SK-N-SH treated with all-trans-retinoic acid at 6 μM for 48 hours (cell line): ENCODE measurements at regions not wholly inside any gene's neighbourhood (a gene's known extent, or its start where the extent isn't known, plus 50 kb on each side); places are given as distances from the start of the nearest gene placed in this dataset.

Source experiments
- ATAC-seq: fragments of 200-7000 bp; cut with Tn5 transposase; 3 replicates; pipeline ENCODE4 v1.9.1; 2020; ENCODE audit warnings: mild to moderate bottlenecking, moderate library complexity
- ARNTL ChIP-seq: fragments of 450-650 bp; formaldehyde crosslinking; IDR thresholded peaks from 2 replicates; pipeline ENCODE4 v1.5.0; 2020; ENCODE audit warnings: low read depth, mild to moderate bottlenecking, moderate library complexity, borderline replicate concordance
- BACH2 ChIP-seq: fragments of 250-450 bp; sonication (Bioruptor Pico); IDR thresholded peaks from 2 replicates; pipeline ENCODE4 v1.9.0; 2021; ENCODE audit warnings: mild to moderate bottlenecking, borderline replicate concordance
- CREB5 ChIP-seq: fragments of 250-450 bp; sonication (Bioruptor Pico); IDR thresholded peaks from 2 replicates; pipeline ENCODE4 v1.5.1; 2020; ENCODE audit warnings: low read depth, mild to moderate bottlenecking, moderate library complexity
- CSDC2 ChIP-seq: fragments of 250-450 bp; sonication (Bioruptor Pico); IDR thresholded peaks from 2 replicates; pipeline ENCODE4 v1.5.0; 2020; ENCODE audit warnings: mild to moderate bottlenecking, moderate library complexity
- CSRNP3 ChIP-seq: fragments of 250-450 bp; sonication (Bioruptor Pico); IDR thresholded peaks from 2 replicates; pipeline ENCODE4 v1.5.1; 2021; ENCODE audit warnings: mild to moderate bottlenecking, moderate library complexity
- ESRRG ChIP-seq: fragments of 250-450 bp; sonication (Bioruptor Pico); IDR thresholded peaks from 2 replicates; pipeline ENCODE4 v1.6.1; 2021; ENCODE audit warnings: mild to moderate bottlenecking
- GLIS3 ChIP-seq: fragments of 250-450 bp; sonication (Bioruptor Pico); IDR thresholded peaks from 2 replicates; pipeline ENCODE4 v1.5.0; 2020; ENCODE audit warnings: mild to moderate bottlenecking, moderate library complexity
- ISL1 ChIP-seq: fragments of 250-450 bp; sonication (Bioruptor Pico); IDR thresholded peaks from 2 replicates; pipeline ENCODE4 v2.1.2; 2022; ENCODE audit warnings: mild to moderate bottlenecking, moderate library complexity
- OSR1 ChIP-seq: fragments of 250-450 bp; sonication (Bioruptor Pico); IDR thresholded peaks from 2 replicates; pipeline ENCODE4 v1.8.0; 2022; ENCODE audit warnings: moderate library complexity, mild to moderate bottlenecking, inconsistent platforms
- PATZ1 ChIP-seq: fragments of 250-450 bp; sonication (Bioruptor Pico); IDR thresholded peaks from 2 replicates; pipeline ENCODE4 v1.8.0; 2020; ENCODE audit warnings: mild to moderate bottlenecking, moderate library complexity, borderline replicate concordance
- POU6F1 ChIP-seq: fragments of 250-450 bp; sonication (Bioruptor Pico); IDR thresholded peaks from 2 replicates; pipeline ENCODE4 v1.8.0; 2021; ENCODE audit warnings: low read depth, mild to moderate bottlenecking, moderate library complexity, borderline replicate concordance
- PPARA ChIP-seq: fragments of 250-450 bp; sonication (Bioruptor Pico); IDR thresholded peaks from 2 replicates; pipeline ENCODE4 v1.5.0; 2020; ENCODE audit warnings: mild to moderate bottlenecking, borderline replicate concordance
- RARB ChIP-seq: fragments of 250-450 bp; sonication (Bioruptor Pico); IDR thresholded peaks from 2 replicates; pipeline ENCODE4 v1.8.0; 2021; ENCODE audit warnings: mild to moderate bottlenecking, moderate library complexity
- SNAI2 ChIP-seq: fragments of 250-450 bp; sonication (Bioruptor Pico); IDR thresholded peaks from 2 replicates; pipeline ENCODE4 v1.5.0; 2020; ENCODE audit warnings: mild to moderate bottlenecking, moderate library complexity
- TCF4 ChIP-seq: fragments of 250-450 bp; sonication (Bioruptor Pico); IDR thresholded peaks from 2 replicates; pipeline ENCODE4 v1.8.0; 2021; ENCODE audit warnings: mild to moderate bottlenecking, moderate library complexity, borderline replicate concordance
- TOX ChIP-seq: fragments of 250-450 bp; sonication (Bioruptor Pico); IDR thresholded peaks from 2 replicates; pipeline ENCODE4 v1.8.0; 2021; ENCODE audit warnings: mild to moderate bottlenecking, moderate library complexity, borderline replicate concordance
- TSHZ2 ChIP-seq: fragments of 250-450 bp; sonication (Bioruptor Pico); IDR thresholded peaks from 2 replicates; pipeline ENCODE4 v1.5.0; 2020; ENCODE audit warnings: mild to moderate bottlenecking, moderate library complexity
- ZFP3 ChIP-seq: fragments of 250-450 bp; sonication (Bioruptor Pico); IDR thresholded peaks from 2 replicates; pipeline ENCODE4 v1.5.0; 2020; ENCODE audit warnings: mild to moderate bottlenecking, moderate library complexity
- ZNF70 ChIP-seq: fragments of 450-650 bp; formaldehyde crosslinking; IDR thresholded peaks from 2 replicates; pipeline ENCODE4 v1.5.0; 2020; ENCODE audit warnings: mild to moderate bottlenecking, moderate library complexity
- ZNF8 ChIP-seq: fragments of 450-650 bp; formaldehyde crosslinking; IDR thresholded peaks from 2 replicates; pipeline ENCODE4 v1.5.0; 2020; ENCODE audit warnings: mild to moderate bottlenecking, moderate library complexity

GRCh38 chr2:128710242-128710641 is 391.6 kb upstream of the HS6ST1 start:
- no peak for ATAC-seq
- no peak for TF ChIP-seq ZNF70
- no peak for TF ChIP-seq RARB
- no peak for TF ChIP-seq TOX (CRISPR knock-in tag)
- TF ChIP-seq PPARA, result no peak
- TF ChIP-seq OSR1 (CRISPR knock-in tag), result no peak
- TF ChIP-seq ESRRG (CRISPR knock-in tag), result no peak
- no peak for TF ChIP-seq CSRNP3
- no peak for TF ChIP-seq ZFP3 (CRISPR knock-in tag)
- TF ChIP-seq ZNF8 (CRISPR knock-in tag), result no peak
- no peak for TF ChIP-seq TSHZ2
- TF ChIP-seq SNAI2 (CRISPR knock-in tag), result no peak

GRCh38 chr2:128710729-128711128 is 392.1 kb upstream of the HS6ST1 start:
- ATAC-seq, result no peak
- TF ChIP-seq GLIS3 (CRISPR knock-in tag) (no peak), ARNTL (no peak), BACH2 (CRISPR knock-in tag) (no peak), ZNF8 (CRISPR knock-in tag) (no peak), PPARA (no peak), RARB (no peak), TCF4 (no peak)

- TF ChIP-seq TSHZ2 (no peak), ESRRG (CRISPR knock-in tag) (no peak), ISL1 (CRISPR knock-in tag) (no peak), PATZ1 (no peak), RARB (no peak), ZFP3 (CRISPR knock-in tag) (no peak), TCF4 (no peak), POU6F1 (CRISPR knock-in tag) (no peak), GLIS3 (CRISPR knock-in tag) (no peak), TOX (CRISPR knock-in tag) (no peak), BACH2 (CRISPR knock-in tag) (no peak), CREB5 (CRISPR knock-in tag) (no peak), OSR1 (CRISPR knock-in tag) (no peak), CSDC2 (CRISPR knock-in tag) (no peak)
- ATAC-seq, result no peak
These were observed 395.6 kb upstream of the HS6ST1 start for GRCh38 chr2:128714285-128714684.
